Left hindlimb (tissue), 1 donor: ENCODE measurements at regions not wholly inside any gene's neighbourhood (a gene's known extent, or its start where the extent isn't known, plus 50 kb on each side); places are given as distances from the start of the nearest gene placed in this dataset.
A peak's percentile ranks its signal among the peaks of the same experiment; 100 is the strongest.
"Not testable (repeated sequence)": the region's sequence is repeated elsewhere in the genome, so short reads cannot be mapped to it uniquely, and the experiment has no call there.

Experiments
- DNase-seq: peaks from one replicate; pipeline ENCODE4 v3.0.0-alpha.2; 2018

- not testable (repeated sequence) for DNase-seq
These were observed 236.7 kb upstream of the SGCD start for GRCh38 chr5:156089955-156090940.

- DNase-seq: no peak
These were observed 233.9 kb upstream of the SGCD start for GRCh38 chr5:156093024-156093423.

GRCh38 chr5:156094001-156094400 is 233.0 kb upstream of the SGCD start:
- DNase-seq: peak; percentile 46

- no peak for DNase-seq
These were observed 231.2 kb upstream of the SGCD start for GRCh38 chr5:156095709-156096241.

GRCh38 chr5:156096259-156096658 is 230.7 kb upstream of the SGCD start:
- no peak for DNase-seq

- DNase-seq: no peak
These were observed 223.6 kb upstream of the SGCD start for GRCh38 chr5:156103155-156103885.

- no peak for DNase-seq
These were observed 217.5 kb upstream of the SGCD start for GRCh38 chr5:156109317-156110023.

- no peak for DNase-seq
These were observed 207.3 kb upstream of the SGCD start for GRCh38 chr5:156119692-156120091.

- DNase-seq: peak; percentile 62
These were observed 206.2 kb upstream of the SGCD start for GRCh38 chr5:156120777-156121176.

- DNase-seq: no peak
These were observed 205.7 kb upstream of the SGCD start for GRCh38 chr5:156121234-156121633.

GRCh38 chr5:156121882-156122281 is 205.1 kb upstream of the SGCD start:
- no peak for DNase-seq

GRCh38 chr5:156124708-156125107 is 202.3 kb upstream of the SGCD start:
- no peak for DNase-seq

GRCh38 chr5:156125118-156125517 is 201.8 kb upstream of the SGCD start:
- DNase-seq: no peak

- no peak for DNase-seq
These were observed 200.2 kb upstream of the SGCD start for GRCh38 chr5:156126716-156127115.

GRCh38 chr5:156128026-156128425 is 198.9 kb upstream of the SGCD start:
- no peak for DNase-seq

- no peak for DNase-seq
These were observed 192.7 kb upstream of the SGCD start for GRCh38 chr5:156134216-156134615.

GRCh38 chr5:156135531-156135930 is 191.4 kb upstream of the SGCD start:
- DNase-seq: no peak

GRCh38 chr5:156137071-156137869 is 189.7 kb upstream of the SGCD start:
- no peak for DNase-seq

- DNase-seq: no peak
These were observed 184.1 kb upstream of the SGCD start for GRCh38 chr5:156142867-156143266.

- DNase-seq: no peak
These were observed 179.6 kb upstream of the SGCD start for GRCh38 chr5:156147261-156147943.

- no peak for DNase-seq
These were observed 179.0 kb upstream of the SGCD start for GRCh38 chr5:156147944-156148285.

- DNase-seq: no peak
These were observed 178.7 kb upstream of the SGCD start for GRCh38 chr5:156148301-156148700.
